ENCODE measurements at regions not wholly inside any gene's neighbourhood (a gene's known extent, or its start where the extent isn't known, plus 50 kb on each side); places are given as distances from the start of the nearest gene placed in this dataset.

- Histone ChIP-seq H3T11ph (ENCODE audit: low read length) (no peak overlapping the region), H3K9me3 (ENCODE audit: control insufficient read depth, low read depth, low read length) (no peaks in the 10 kb centered on the region), H2AK5ac (ENCODE audit: insufficient read length, low read length) (no peak overlapping the region), H2BK20ac (ENCODE audit: low read depth, low read length, poor library complexity, severe bottlenecking) (no peak overlapping the region), H2BK12ac (ENCODE audit: insufficient read length, low read depth, low read length) (no peak overlapping the region), H3K4me2 (ENCODE audit: insufficient read depth, insufficient read length, low read length) (no peak overlapping the region), H3K56ac (ENCODE audit: insufficient read length, low read depth, low read length) (no peak overlapping the region), H2BK120ac (ENCODE audit: low read depth, low read length, poor library complexity, severe bottlenecking) (no peak overlapping the region), H3K79me1 (ENCODE audit: insufficient read depth, low read depth, low read length, poor library complexity, severe bottlenecking) (no peaks in the 10 kb centered on the region), H3K79me2 (ENCODE audit: insufficient read depth, low read length) (no peaks in the 10 kb centered on the region), H3K27me3 (ENCODE audit: insufficient read depth, low read length) (no peaks in the 10 kb centered on the region), H4K20me1 (ENCODE audit: control insufficient read depth, insufficient read depth, insufficient read length) (no peaks in the 10 kb centered on the region), H3K23me2 (ENCODE audit: insufficient read length, low read depth, low read length, poor library complexity, severe bottlenecking) (no peaks in the 10 kb centered on the region), H3K18ac (ENCODE audit: insufficient read length, low read depth, low read length) (no peak overlapping the region), H3K9ac (ENCODE audit: extremely low read depth, insufficient read length, low read length) (no peak overlapping the region), H3K14ac (ENCODE audit: insufficient read depth, low read length) (no peak overlapping the region), H2BK15ac (ENCODE audit: low read depth, low read length) (no peak overlapping the region), H3K4ac (ENCODE audit: low read depth, low read length) (no peak overlapping the region), H4K91ac (ENCODE audit: insufficient read length, low read depth, low read length) (no peak overlapping the region), H4K5ac (ENCODE audit: insufficient read length, low read depth, low read length) (no peak overlapping the region), H2AFZ (ENCODE audit: low read length) (no peak overlapping the region), H2BK5ac (ENCODE audit: insufficient read length, low read length) (no peak overlapping the region), H3K4me1 (ENCODE audit: insufficient read depth, low read length) (no peaks in the 10 kb centered on the region), H3K23ac (ENCODE audit: insufficient read length, low read depth, low read length) (no peak overlapping the region), H4K8ac (replicated peaks; ENCODE audit: insufficient read length, low read depth, low read length) (no peak overlapping the region), H3K27ac (ENCODE audit: insufficient read length, low read depth, low read length) (no peak overlapping the region)
- Mint-ChIP-seq H3K27ac (no peak overlapping the region), H3K36me3 (ENCODE audit: insufficient read depth in 1 of 3, low read depth in 3 of 3) (peaks cover 0 to 6% (median 6%) of the 10 kb centered on the region in 3 experiments; a peak in 4 of 7 replicates), H3K9me3 (peaks cover 5 to 8% of the 10 kb centered on the region in 2 experiments; a peak in 4 of 5 replicates), H3K4me1 (peaks cover 0 to 3% of the 10 kb centered on the region in 2 experiments; a peak in 1 of 4 replicates), H3K4me3 (no peak overlapping the region), H3K27me3 (ENCODE audit: low read depth) (no peaks in the 10 kb centered on the region)
- DNase-seq: no peak
- TF ChIP-seq CTCF (conservative IDR thresholded peaks at IDR 0.05): no peak
- WGBS (ENCODE audit: extremely low coverage, insufficient read length, low lambda C conversion rate): no CpG with 5 or more reads among the region's 1 CpG
These were observed 105.8 kb upstream of the ASCC3 start for GRCh38 chr6:100986921-100987320.

Measured in H9 (cell line).